ENCODE measurements at regions not wholly inside any gene's neighbourhood (a gene's known extent, or its start where the extent isn't known, plus 50 kb on each side); places are given as distances from the start of the nearest gene placed in this dataset.

DNA sequence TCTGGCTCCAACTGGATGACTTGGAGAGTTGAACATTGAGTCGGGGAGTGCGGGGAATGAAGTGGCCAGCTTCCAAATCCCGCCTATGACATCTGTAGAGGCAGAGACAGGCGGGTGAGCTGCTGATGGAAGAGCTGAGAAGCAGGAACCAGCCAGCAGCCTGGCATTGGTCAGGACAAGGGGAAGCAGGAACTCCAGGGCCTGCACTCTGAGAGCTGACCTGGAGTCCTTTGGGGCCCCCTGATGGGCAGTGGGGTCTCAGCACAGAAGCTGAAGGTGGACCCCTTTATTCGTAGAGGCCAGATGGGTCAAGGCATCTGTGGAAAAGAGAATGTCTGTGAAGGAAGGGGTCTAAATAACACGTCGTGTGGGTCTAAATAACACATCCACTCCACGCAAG is 57.0 kb downstream of the SEC61G start:
- FAIRE-seq: no peak
- no peak for DNase-seq (ENCODE audit: insufficient read length, low spot score)

DNA sequence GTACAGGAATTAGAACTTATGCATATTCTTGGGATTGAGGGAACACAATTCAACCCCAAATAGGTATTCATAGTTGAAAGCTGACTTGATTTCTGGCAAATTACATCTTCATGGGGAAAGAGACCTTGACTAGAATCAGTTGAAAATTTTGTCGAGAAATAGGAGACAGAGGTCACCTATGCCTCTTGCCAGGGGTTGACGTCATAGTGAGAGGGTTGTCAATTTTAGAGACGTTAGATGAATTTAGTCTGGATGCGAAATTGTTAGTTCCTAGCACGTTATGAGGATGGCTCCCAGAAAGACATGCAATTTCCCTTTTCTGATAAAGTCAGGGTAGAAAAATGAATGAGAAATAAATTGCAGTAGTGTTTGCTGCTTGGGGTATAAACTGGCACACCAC is 59.3 kb downstream of the SEC61G start:
- DNase-seq (ENCODE audit: insufficient read length, low spot score): no peak
- FAIRE-seq: no peak

DNA sequence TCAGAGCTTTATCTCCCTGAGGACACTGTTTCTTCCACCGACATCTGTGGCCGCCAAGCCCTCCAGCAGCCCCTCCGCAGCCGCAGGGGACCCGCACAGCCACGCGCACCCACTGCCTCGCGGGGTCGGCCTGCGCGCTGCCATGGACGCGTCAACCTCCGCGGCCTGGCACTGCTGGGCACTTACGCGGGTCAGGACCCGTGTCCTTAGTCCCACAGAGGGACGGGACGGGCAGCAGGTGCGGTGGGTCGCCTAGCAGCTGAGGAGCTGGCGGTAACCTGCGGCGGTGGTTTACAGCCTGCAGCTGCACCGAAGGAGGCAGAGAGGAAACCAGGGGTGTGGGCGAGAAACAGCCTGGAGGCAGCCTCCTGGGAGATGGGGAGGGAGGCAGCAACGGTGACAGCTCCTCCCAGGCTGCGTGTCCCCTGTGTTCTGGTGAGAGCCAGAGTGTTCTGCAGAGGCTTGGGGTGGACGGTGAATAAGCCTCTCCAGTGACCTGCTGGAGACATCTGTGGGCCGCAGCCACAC is 61.3 kb downstream of the SEC61G start:
- DNase-seq (ENCODE audit: insufficient read length, low spot score) (no peak), FAIRE-seq (no peak)

DNA sequence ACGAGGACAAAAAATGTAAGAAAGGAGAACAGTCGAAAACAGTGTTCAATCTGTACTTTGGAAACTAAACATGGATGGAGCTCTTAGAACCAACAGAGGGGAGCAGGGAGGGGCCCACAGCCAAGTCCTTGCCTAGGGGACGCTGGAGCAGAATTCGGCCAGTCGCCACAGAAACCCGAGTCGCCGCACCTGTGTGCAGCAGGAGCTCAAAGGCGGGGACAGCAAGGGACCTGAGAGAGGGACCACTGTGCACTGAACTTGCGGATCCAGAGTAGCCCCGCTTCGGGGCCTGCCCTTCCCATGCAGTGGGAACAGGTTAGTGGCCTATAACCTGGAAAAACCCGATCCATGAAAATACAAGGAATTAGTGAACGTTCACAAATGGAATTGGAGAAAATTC is 68.1 kb downstream of the SEC61G start:
- DNase-seq (ENCODE audit: insufficient read length, low spot score): no peak
- FAIRE-seq: no peak

DNA sequence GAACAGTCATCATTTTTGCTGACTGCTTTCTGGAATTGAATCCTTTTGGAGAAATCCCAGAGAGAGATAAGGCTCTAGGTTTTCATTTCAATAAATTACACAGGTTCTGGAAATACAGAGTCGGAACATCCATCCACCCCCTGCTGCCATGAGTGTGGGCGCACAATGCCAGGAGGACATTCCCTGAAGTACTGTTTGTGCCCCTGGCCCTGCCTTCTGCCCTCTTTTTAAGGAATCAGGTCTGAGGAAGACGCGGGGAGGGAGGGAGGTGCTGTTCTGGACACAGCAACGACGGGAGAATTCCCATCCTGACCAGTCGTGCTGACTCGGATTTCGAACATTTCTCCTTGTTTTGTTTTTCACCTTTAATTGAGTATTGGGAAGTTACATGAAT is 69.0 kb downstream of the SEC61G start:
- FAIRE-seq: no peak
- DNase-seq (ENCODE audit: insufficient read length, low spot score): no peak

DNA sequence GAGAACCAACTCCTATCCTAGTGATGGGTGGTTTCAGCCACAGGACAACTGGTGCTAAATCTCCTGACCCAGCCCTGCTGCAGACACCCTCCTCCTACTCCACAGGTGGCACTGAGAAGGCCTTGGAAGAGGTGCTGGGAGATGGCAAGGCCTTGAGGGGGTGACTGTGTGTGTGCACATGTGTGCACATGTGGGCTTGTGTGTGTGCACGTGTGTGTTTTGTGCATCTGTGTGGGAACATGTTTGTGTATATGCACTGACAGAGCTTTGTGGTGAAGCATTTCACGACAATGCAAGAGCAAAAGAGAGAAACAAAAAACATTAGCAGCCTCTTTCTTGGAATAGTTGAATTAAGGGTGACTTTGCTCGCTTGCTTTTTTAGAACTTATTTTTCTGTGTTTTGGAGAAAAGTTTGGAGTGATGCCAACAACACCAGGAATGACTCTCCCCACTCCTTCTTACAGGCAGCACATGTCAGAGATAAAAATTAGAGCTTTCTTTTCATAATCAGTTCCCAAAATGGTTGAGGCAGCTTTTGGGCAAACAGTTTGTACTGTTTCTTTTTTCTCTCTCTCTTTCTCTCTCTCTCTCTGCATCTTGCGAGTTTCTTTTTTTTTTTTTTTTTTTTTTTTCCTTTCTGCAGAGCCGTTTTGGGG is 69.5 kb downstream of the SEC61G start:
- DNase-seq (ENCODE audit: insufficient read length, low spot score) (no peak), FAIRE-seq (no peak)

DNA sequence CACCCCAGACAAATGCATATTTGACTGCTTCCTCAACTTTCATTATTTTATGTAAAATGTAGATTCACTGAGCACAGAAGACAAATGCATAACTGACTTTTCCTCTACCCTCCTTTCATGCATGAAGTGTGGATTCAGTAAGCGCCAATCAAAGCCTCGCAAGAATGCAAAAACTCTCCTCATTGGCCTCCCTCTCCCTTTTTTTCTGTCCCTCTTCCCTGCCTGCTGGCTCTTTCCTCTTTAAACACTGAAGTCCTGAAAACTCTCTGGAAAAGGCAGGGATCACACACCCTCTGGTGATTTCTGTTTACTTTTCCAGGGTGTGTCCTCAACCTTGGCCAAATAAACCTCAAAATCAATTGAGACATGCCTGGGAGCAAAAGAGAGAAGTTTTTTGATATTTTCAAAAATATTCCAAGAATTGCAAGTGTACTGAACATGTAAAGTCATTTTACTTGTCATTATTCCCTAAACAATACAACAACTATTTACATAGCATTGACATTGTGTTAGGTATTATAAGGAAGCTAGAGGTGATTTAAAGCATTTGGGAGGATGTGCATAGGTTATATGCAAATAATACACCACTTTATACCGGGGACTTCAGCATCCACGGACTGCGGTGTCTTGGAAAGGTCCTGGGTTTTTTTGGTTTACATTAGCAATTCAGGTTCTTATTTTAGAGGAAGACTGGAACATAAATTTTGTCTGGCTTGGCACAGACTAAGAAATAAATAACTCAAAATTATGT is 71.4 kb downstream of the SEC61G start:
- no peak for FAIRE-seq

DNA sequence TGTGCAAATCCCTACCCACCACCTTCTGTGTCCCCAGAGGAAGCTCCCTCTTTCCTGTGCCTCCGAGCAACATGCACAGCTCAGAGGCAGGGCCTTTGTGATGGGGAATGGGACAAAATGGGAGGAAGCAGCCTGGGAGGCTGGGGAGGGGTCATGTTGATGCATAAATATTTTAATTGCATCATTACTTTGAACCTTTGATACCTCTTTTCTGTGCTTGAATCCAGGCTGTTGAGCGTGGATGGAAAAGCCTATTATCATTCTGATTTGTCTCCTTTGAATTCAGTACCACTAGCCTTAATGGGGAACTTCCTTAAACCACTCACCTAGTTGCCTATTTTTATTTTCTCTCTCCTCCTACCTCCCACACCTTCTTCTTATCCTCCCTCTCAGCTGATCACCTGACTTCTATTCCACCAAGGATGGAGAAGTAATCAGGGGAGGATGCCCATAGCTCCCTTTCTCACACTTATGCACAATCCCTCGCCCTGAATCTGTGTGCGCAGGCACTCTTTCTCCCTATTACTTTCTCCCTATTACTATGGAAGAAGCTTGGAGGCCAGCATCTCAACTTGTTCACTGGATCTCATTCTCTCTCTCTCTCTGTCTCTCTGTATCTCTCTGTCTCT is 78.5 kb downstream of the SEC61G start:
- no peak for FAIRE-seq
- no peak for DNase-seq (ENCODE audit: insufficient read length, low spot score)

More for the DNA sequence above, 71.4 kb downstream of the SEC61G start:
- no peak for DNase-seq (ENCODE audit: insufficient read length, low spot score)

DNA sequence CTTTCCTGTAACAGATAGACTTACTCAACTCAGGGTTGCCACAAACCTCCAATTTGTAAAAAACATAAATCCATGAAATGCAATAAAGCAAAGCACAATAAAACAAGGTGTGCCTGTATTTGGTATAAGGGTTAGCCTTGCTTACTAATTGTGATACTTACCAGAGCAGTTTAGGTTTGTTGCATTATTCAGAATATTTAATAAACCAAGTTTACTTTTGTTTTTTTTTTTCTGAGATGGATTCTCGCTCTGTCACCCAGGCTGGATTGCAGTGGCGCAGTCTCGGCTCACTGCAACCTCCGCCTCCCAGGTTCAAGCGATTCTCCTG is 79.6 kb downstream of the SEC61G start:
- no peak for FAIRE-seq
- DNase-seq (ENCODE audit: insufficient read length, low spot score): no peak

DNA sequence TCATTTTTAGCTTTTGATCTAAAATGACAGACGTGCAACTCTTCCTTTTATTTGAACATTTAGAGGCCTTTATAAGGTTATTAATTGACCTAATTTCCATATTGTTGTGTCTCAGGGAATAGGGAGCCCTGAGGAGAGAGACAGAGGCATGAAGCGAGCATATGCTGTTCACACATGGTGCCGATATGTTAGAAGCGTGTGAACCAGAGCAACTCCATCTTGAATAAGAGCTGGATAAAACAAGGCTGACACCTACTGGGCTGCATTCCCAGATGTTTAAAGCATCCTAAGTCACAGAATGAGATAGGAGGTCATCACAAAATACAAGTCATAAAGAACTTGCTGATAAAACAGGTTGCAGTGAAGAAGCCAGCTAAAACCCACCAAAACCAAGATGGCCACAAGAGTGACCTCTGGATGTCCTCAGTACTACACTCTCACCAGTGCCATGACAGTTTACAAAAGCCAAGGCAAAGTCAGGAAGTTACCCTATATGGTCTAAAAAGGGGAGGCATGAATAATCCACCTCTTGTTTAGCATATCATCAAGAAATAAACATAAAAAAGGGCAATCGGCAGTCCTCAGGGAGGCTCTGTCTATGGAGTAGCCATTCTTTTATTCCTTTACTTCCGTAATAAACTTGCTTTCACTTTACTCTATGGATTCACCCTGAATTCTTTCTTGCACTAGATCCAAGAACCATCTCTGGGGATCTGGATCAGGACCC is 80.1 kb downstream of the SEC61G start:
- FAIRE-seq (no peak), DNase-seq (ENCODE audit: insufficient read length, low spot score) (no peak)

DNA sequence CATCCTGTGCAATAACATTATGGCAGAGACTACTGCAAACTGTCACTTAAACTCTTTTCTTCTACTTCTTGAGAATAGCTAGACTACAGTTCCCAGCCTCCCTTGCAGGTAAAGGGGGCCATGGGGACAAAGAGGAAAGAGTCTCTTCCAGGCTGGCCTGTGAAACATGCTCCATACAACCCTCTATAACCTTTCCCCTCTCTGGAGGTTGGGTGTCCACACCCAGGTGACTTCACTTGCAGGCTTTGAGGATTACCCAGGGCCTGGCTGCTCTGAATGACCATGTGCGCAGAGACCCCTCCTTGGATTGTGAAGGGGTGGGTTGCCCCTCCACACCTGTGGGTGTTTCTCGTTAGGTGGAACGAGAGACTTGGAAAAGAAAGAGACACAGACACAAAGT is 84.1 kb downstream of the SEC61G start:
- no peak for FAIRE-seq

DNA sequence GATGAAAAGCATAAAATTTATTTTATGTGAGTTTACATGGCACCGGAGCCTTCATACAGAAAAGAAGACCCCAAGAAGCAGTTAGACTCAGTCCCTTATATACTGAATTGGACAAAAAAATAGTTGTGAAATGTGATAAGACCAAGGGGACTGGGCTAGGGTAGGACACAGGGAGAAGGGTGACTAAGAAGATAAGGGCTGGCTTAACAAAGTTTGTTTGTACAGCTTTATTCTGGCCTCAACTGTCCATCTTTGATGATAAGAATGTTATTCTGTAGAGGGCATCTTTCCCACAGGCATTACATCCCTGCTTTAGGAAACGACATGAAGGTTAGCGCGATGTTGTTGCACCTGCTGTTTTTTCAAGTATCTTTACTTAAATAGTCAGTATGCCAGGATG is 86.5 kb downstream of the SEC61G start:
- FAIRE-seq (no peak), DNase-seq (ENCODE audit: insufficient read length, low spot score) (no peak)

More for the DNA sequence above, 84.1 kb downstream of the SEC61G start:
- no peak for DNase-seq (ENCODE audit: insufficient read length, low spot score)

DNA sequence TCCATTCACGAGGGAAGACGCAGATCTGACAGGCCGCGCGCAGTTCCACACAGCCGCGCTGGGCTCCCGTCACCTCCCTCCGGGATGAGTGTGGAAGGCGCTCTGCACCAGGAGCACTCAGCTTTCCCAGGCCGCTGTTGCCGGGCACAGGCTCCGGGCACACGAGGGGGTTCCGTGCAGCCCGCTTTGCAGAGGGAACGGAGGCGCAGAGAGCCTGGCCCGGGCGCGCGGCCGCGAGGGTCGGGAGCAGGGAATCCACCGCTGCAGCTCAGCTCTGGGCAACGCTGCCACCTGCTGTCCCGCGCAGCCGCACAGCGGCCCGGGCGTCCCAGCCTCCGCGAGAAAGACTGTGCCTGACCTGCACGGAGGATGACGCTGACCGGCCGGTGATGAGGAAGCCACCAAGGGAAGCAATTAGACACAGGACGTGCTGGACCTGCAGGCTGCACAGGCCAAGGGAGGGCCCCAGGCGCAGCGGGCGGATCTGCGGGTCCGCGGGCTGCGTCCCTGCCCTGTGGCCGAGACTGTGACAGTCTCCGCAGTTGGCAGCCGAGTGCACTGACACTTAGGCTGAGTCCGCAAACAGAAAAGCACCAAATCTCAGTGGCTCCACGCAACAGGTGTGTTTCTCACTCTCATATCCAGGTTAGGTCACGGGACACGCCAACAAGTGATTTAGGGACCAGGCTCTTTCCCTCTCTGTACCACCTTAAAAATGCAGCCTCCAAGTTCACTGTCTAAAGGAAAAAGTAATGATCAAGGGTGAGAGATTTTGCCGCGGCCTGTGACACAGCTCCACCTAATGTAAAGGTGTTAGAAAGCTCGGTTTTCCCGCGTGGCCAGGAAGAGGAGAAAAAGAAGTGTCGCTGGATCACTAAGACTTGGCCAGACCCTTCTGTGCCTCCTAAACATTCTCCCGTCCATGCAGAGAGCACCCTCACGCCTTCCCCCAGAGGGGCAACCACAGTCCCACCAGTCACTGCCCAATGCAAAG is 94.5 kb downstream of the SEC61G start:
- DNase-seq (ENCODE audit: insufficient read length, low spot score) (peak; percentile 32), FAIRE-seq (no peak)

DNA sequence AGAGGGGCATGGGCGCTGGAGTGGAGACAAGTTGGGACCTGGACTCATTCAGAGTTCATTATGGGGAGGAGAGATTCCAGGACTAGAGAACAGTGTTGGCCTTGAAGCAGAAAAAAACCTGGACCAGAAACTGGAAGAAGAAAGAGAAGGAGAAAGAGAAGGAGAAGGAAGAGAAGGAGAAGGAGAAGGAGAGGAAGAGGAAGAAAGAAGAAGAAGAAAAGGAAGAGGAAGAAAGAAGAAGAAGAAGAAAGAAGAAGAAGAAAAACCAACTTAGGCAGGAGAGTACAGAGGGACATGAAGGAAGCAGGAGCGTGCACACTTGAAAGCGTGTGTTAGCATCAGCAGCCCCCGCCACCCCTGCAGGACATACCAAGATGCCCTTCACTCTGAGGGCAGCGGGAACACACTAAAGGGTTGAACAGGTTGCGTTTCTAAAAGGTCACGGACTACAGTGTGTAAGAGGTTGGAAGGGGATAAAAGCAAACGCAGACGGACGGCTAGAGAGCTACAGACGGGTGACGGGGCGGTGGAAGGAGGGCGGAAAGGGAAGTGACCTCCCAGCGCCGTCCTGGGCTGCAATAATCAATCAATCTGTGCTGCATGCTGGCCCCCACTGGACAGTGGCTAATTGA is 95.3 kb downstream of the SEC61G start:
- FAIRE-seq (no peak), DNase-seq (ENCODE audit: insufficient read length, low spot score) (no peak)

DNA sequence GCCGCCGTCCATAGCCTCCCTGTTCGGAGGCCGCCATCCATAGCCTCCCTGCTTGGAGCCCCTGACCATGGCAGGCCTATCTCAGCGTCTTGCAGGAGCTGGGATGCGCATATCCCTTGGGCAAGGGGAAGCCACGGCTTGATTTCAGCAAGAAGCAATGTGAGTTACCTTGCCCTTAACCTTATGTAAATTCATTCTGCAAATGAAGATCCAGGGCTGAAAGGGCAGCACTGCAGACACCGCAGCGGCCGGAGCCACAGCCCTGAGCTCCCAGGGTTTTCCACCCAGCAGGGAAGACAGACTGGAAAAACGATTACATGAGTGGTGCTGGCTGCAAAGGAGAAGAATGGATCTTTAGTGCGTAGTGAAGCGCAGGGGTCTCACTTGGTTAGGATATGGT is 95.8 kb downstream of the SEC61G start:
- DNase-seq (ENCODE audit: insufficient read length, low spot score): no peak
- FAIRE-seq: no peak

DNA sequence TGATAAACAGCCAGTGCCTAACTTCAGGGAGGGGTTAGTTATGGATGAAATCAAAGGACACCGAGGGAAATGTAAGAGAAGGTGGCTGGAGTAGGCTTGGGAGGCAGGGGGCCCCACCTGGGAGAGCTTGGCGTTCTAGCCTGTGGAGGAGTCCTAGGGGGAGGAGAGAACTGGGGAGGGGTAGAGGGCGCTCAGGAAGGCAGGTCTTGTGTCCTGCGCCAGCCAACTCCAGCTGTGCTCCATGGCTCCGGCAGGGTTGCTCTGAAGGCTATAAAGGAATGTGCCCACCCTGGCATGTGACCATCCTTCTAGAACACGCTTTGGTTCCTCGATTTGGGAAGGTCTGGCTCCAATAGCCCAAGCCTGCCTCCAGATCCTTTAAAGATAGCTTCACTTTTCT is 96.3 kb downstream of the SEC61G start:
- no peak for DNase-seq (ENCODE audit: insufficient read length, low spot score)
- FAIRE-seq: no peak

DNA sequence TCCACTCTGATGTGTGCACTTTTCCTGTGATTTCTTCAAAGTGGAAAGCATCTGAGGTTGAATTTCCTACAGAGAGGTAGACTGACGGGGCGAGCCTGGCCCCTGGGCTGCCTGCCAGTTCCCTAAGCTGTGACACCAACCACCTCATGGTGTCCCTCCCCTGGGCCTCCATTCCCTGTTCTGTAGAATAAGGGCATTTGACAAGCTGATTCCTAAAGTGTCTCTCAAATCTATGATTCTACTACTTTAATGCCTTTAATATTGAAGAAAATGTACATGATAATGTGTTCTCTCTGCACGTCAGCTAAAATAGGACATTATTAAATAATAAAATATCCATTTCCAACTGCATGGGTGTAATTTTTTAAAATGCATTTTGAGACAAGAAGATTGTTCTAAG is 105.1 kb downstream of the SEC61G start:
- FAIRE-seq: no peak

DNA sequence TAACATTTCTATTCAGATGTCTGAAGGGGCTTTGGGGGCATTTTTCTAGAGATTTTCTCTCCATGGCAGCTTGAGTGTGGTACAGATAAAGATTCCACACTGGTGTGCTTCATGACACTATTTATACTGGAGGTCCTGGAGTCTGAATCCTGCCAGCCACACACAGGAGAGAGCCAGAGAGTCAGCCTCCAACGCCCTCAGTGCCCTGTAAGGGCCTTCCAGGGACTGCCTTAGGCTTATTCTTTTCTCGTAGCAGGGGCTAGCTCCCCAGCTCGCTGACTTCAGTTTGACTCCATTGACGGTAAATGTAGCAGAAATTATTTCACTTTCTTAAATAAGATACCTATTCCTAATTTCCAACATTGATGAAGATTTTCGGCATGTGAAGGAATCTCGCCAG is 100.9 kb downstream of the VSTM2A start:
- FAIRE-seq: no peak

More for the DNA sequence above, 105.1 kb downstream of the SEC61G start:
- DNase-seq (ENCODE audit: insufficient read length, low spot score): no peak

DNA sequence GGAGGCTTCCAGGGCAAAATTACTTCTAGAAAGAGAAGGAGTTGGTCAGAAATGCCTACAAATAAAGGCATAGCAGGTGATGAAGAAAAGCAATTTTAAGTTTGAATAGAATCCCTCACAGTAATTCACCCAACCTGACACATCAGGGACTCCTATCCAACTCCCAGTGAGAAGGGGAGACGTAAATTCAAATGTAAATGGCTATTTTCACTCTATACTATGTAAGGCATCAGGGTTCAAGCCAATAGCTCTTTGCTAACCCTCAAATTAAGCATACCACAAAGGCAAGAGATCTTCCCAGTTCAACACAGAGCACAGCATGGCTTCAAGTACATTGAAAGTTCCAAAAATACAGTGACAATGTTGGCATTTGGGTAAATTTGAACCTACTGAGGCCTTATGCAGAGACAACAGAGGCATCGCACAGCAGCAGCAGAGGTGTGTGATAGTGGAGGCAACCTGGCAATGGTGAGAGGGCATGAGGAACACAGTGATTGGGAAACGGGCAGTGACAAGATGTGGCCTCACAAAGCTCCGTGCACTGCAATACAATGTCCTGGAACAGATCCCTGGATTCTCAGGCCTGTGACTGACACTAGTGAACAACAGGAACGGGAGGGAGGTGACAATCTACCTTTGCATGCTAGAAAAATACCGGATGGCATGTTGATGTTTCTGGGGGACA is 95.7 kb downstream of the VSTM2A start:
- DNase-seq (ENCODE audit: insufficient read length, low spot score) (no peak), FAIRE-seq (no peak)

More for the DNA sequence above, 100.9 kb downstream of the VSTM2A start:
- no peak for DNase-seq (ENCODE audit: insufficient read length, low spot score)

All from GM19239 (cell line).